Stimulated activated CD4-positive, alpha-beta T cell treated with anti-CD3 and anti-CD28 coated beads, Interleukin-12 subunit alpha, Interleukin-12 subunit beta, amount 100 ng/mL, for 24 hours (primary cell): ENCODE measurements at regions not wholly inside any gene's neighbourhood (a gene's known extent, or its start where the extent isn't known, plus 50 kb on each side); places are given as distances from the start of the nearest gene placed in this dataset.

Source experiments
- DNase-seq, 2 experiments: peaks; one replicate each; pipeline ENCODE4 v3.0.0-alpha.2; 2020; ENCODE audit warnings: low read depth in 2 of 2

GRCh38 chr4:3831529-3832150 is 65.5 kb downstream of the ADRA2C start:
- no peak for DNase-seq

DNA sequence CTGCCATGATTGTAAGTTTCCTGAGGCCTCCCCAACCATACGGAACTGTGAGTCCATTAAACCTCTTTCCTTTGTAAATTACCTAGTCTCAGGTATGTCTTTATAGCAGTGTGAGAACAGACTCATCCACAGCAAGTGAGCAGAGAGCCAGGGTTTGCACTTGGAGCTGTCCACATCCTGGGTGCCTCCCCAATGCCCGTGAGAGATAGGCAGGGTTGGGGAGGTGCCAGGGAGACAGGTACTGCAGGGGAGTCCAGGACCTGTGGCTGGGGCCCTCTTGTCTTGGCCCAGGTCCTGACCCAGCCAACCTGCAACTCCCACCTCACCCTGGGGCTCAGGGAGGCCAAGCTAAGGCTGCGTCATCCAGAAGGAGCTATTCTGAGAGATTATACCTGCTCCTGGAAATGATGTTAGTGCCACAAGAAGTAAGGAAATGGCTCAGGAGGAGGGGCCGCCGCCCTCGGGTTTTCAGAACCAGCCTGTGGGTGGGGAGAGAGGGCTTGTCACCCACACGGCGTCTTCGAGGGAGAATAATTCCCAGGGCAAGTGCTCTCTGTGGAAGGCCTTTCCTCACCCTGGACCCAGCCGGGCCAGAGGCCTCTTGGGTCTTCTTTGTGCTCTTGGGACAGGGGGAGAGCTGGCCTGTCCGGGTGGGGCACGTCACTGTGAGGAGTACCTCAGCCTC is 66.5 kb downstream of the ADRA2C start:
- DNase-seq = no peak

DNA sequence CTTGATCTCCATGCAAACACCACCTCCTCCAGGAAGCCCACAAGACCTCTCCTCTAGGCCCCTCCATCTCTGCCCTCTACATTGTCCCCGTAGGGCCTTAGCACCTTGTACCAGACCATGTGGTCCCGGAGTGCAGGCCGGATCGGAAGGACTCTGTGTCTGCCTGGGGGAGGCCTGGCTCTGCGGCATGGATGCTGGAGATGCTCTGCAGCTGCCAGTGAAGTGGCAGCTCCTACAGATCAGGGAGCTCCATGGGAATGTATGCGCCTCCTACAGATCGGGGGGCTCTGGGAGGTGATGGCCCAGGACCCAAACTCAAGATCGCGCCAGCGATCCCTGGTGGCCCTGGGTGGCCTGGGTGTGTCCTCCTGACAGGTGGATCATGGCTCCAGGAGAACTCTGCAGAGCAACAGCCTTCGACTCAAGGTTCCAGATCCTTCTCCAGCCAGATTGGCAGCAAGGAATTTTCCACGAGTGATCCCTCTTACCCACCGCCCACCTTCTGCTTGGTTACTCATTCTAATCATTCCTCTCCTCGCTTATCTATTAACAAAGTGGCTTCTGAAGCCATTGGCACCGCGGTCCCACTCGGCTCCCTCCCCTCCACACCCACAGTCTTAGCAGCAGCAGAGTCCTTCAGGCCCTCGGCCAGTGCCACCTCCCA is 67.3 kb downstream of the ADRA2C start:
- DNase-seq = no peak

DNA sequence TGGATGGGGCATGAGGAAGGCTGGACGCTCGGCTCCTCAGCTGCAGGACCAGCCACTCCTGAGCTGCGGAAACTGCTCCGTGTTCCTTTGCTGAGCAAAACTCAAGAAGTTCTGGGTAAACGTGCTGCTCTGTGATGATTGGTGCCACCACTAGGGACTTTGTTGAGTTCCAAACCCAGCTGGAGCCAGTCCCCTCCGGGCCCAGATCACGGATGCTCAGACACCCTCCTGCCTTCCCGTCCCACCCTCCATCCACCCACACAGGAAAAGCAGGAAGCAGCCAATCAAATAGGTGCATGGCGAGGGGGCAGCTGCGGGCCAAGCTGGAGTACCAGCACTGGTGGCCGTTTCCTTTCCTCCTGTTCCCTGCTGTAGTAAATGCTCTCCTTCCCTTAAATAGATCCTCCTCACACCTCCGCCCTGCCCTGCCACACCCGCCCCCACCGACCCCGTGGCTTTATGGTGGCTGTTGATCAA is 68.0 kb downstream of the ADRA2C start:
- no peak for DNase-seq

GRCh38 chr4:3834663-3835521 is 68.7 kb downstream of the ADRA2C start:
- no peak for DNase-seq

GRCh38 chr4:3835527-3836405 is 69.6 kb downstream of the ADRA2C start:
- DNase-seq = no peak

DNA sequence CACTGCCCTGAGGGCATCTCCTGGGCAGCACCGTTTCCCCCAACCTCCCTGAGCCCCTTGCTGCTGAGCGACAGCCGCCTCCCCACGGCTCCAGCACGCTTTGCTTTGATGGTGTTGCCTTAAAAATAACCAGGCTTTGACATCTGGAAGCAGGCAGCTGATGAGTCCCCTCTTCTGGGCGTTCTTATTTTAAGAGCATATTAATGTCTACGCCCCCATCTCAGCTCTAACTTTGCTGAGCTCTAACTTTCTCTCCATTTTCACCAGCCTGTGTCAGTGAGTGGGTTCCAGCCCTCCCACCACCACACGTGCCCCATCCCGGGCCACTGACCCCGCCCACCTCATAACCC is 70.2 kb downstream of the ADRA2C start:
- DNase-seq = no peak

DNA sequence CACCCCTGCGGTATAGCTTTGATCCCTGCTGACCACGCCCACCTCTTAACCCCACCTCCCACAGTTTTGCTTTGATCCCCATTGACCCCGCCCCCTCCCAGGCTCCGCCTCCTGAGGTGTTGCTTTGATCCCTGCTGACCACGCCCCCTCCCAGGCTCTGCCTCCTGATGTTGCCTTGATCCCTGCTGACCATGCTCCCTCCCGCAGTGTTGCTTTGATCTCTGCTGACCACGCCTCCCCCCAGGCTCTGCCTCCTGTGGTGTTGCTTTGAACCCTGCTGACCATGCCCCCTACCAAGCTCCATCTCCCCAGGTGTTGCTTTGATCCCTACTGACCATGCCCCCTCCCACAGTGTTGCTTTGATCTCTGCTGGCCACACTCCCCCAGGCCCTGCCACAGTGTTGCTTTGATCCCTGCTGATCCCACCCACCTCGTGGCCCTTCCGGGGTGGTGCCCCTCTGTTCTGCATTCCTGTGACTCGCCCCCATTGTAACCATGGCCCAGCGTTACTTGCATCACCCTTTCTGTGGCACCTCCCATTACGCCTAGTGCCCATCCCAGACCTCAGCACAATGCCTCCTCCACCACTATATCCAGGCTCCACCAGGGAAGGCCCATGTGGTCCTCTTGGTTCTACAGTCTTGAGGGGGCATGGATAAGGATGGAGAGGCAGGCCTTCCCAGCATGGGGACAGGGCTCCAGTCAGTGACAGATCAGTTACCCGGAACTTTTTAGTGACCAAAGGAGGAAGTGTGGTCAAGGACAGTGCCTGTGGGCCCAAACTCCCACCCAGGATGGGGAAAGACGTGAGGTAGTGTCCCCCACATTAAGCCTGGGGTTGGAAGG is 70.8 kb downstream of the ADRA2C start:
- peak in 1 of 2 experiments; percentile 1 for DNase-seq

- DNase-seq = no peak
Observed at GRCh38 chr4:3838437-3839380, 72.5 kb downstream of the ADRA2C start.

GRCh38 chr4:3845094-3845743 is 79.0 kb downstream of the ADRA2C start:
- no peak for DNase-seq

- no peak for DNase-seq
Observed at GRCh38 chr4:3845744-3846429, 79.7 kb downstream of the ADRA2C start.

DNA sequence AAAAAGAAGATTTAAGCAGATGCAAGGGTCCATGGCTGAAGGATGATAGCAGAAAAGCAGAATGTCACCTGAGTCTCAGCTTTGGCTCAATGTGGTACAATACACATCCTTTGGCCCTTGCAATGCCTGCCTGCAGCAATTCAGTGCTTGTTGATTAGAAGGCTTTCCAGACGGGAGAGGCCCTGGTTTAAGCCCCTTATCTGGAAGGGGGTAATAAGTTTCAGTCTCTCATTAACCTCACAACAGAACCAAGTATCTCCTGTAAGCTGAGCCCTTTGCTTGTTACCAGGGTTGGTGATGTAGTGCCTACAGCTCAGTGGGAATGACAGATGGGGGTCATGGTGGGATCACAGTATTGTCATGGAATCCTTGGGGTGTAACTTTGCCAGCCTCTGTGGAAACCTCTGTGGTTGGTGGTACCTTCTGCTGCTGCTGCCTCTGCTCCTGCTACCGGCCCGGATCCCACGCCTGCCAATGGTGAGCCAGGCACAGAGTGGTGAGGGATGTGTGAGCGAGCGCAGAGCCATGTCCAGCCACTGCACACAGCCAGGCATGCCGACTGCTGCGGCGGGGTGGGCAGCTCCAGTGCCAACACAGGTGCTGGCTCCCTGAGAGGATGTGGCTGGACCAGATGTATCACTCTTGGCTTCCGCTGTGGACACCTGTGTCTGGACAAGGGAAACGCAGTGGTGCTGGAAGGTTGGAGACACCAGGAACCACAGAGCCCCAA is 81.2 kb downstream of the ADRA2C start:
- no peak for DNase-seq

- no peak for DNase-seq
Observed at GRCh38 chr4:3848323-3848722, 82.1 kb downstream of the ADRA2C start.

GRCh38 chr4:3849140-3849539 is 83.0 kb downstream of the ADRA2C start:
- no peak for DNase-seq

DNA sequence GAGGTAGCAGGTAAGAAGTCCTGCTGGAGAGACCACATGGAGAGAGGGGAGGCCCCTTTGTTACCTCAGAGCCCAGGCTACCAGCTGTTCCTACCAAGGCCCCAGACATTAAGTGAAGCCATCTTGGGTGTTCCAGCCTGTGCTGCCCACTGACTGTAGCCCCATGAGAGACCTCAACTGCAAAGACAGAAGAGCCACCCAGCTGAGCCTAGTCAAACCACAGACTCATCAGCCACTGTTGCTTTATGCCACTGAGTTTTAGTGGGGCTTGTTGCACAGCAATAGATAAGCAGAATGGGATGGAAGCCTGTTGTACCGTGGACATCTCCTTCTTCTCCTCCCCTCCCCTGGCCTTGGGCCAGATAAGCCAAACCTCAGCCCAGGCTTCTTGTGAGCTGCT is 83.9 kb downstream of the ADRA2C start:
- no peak for DNase-seq

DNA sequence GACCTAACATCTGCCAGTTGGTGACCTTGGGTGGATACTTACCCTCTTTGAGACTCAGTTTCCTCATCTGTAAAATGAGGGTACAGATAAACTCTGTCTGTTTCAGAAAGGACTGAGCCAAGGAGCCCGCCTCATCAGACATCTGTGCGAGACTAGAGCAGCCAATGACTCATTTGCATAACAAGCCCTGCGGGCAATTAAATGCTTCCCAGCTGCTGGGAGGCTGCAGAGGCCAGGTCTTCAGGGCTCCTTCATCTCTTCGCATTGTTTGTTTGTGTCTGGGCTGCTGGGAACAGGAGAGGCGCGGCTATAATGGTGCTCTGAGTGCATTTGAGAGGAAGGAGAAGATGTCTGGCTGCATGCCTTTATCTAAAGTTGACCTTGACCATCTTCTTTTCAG is 85.0 kb downstream of the ADRA2C start:
- no peak for DNase-seq

DNA sequence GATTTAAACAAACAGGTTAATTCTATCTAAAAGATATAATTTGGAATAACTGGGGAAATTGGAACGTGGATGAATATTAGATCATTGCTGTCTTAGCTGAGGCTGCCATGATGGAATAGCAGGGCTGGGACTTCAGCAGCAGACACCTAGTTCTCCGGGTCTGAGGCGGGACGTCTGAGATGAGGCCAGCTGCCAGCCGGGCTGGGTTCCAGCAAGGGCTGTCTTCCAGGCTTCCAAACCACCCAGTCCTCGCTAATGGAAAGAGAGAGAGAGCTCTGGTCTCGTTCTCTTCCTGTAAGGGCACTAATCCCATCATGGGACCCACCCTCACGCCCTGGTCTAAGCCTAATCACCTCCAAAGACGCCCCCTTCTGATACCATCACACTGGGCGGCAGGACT is 85.7 kb downstream of the ADRA2C start:
- DNase-seq = no peak
